PC-3 (cell line): ENCODE measurements at regions not wholly inside any gene's neighbourhood (a gene's known extent, or its start where the extent isn't known, plus 50 kb on each side); places are given as distances from the start of the nearest gene placed in this dataset.

Experiments
- CTCF ChIP-seq: fragments of 300-600 bp; sonication (generic); conservative IDR thresholded peaks from 2 replicates; pipeline ENCODE4 v1.5.1; 2017; ENCODE audit warnings: antibody characterized with exemption, low read depth, mild to moderate bottlenecking, low read length
- EZH2 ChIP-seq: fragments of 300-600 bp; sonication (generic); IDR thresholded peaks from one replicate; pipeline ENCODE4 v1.6.1; 2017; ENCODE audit warnings: antibody characterized with exemption, mild to moderate bottlenecking, low read length; ENCODE audit not compliant: unreplicated experiment
- EZH2phosphoT487 ChIP-seq: fragments of 300-600 bp; sonication (generic); IDR thresholded peaks from 2 replicates; pipeline ENCODE4 v1.6.1; 2018; ENCODE audit warnings: mild to moderate bottlenecking, antibody characterized with exemption, low read length, borderline replicate concordance

GRCh38 chr5:56706504-56706903, 108.8 kb upstream of the MAP3K1 start:
- no peak for TF ChIP-seq CTCF
- TF ChIP-seq EZH2: no peak
- no peak for TF ChIP-seq EZH2phosphoT487
